Stimulated activated CD4-positive, alpha-beta T cell treated with anti-CD3 and anti-CD28 coated beads, Interleukin-4, amount 100 ng/mL, for 24 hours (primary cell): ENCODE measurements at regions not wholly inside any gene's neighbourhood (a gene's known extent, or its start where the extent isn't known, plus 50 kb on each side); places are given as distances from the start of the nearest gene placed in this dataset.
A peak's percentile ranks its signal among the peaks of the same experiment; 100 is the strongest.

Experiments used
- DNase-seq: peaks from one replicate; pipeline ENCODE4 v3.0.0-alpha.2; 2020

GRCh38 chr2:226018641-226019040 is 619.1 kb downstream of the NYAP2 start:
- DNase-seq: no peak

GRCh38 chr2:226017537-226017936 is 618.0 kb downstream of the NYAP2 start:
- DNase-seq: peak; percentile 24

- DNase-seq: no peak
Observed at GRCh38 chr2:226017107-226017506, 617.6 kb downstream of the NYAP2 start.

- no peak for DNase-seq
Observed at GRCh38 chr2:226011716-226012450, 612.4 kb downstream of the NYAP2 start.

GRCh38 chr2:226002438-226002837 is 602.9 kb downstream of the NYAP2 start:
- DNase-seq: no peak

GRCh38 chr2:226001716-226002115 is 602.2 kb downstream of the NYAP2 start:
- no peak for DNase-seq

- DNase-seq: no peak
Observed at GRCh38 chr2:225999692-226000091, 600.2 kb downstream of the NYAP2 start.

- no peak for DNase-seq
Observed at GRCh38 chr2:225998653-225999052, 599.1 kb downstream of the NYAP2 start.

- DNase-seq: no peak
Observed at GRCh38 chr2:225998116-225998515, 598.6 kb downstream of the NYAP2 start.

- DNase-seq: no peak
Observed at GRCh38 chr2:225996462-225996828, 596.9 kb downstream of the NYAP2 start.

- no peak for DNase-seq
Observed at GRCh38 chr2:225995796-225996461, 596.4 kb downstream of the NYAP2 start.

GRCh38 chr2:225994748-225995405 is 595.4 kb downstream of the NYAP2 start:
- no peak for DNase-seq

- no peak for DNase-seq
Observed at GRCh38 chr2:225993430-225993829, 593.9 kb downstream of the NYAP2 start.

- DNase-seq: no peak
Observed at GRCh38 chr2:225989809-225990208, 590.3 kb downstream of the NYAP2 start.

GRCh38 chr2:225980372-225980771 is 580.9 kb downstream of the NYAP2 start:
- DNase-seq: no peak

- DNase-seq: no peak
Observed at GRCh38 chr2:225971433-225971832, 571.9 kb downstream of the NYAP2 start.

GRCh38 chr2:225948903-225949302 is 549.4 kb downstream of the NYAP2 start:
- no peak for DNase-seq

GRCh38 chr2:225938991-225939390 is 539.5 kb downstream of the NYAP2 start:
- DNase-seq: no peak

- DNase-seq: no peak
Observed at GRCh38 chr2:225937625-225938187, 538.2 kb downstream of the NYAP2 start.

- no peak for DNase-seq
Observed at GRCh38 chr2:225932811-225933413, 533.4 kb downstream of the NYAP2 start.

- no peak for DNase-seq
Observed at GRCh38 chr2:225930687-225931086, 531.2 kb downstream of the NYAP2 start.

GRCh38 chr2:225920621-225921220 is 521.2 kb downstream of the NYAP2 start:
- DNase-seq: no peak

GRCh38 chr2:225916692-225917091 is 517.2 kb downstream of the NYAP2 start:
- DNase-seq: no peak
